WTC11 (cell line): ENCODE measurements at regions not wholly inside any gene's neighbourhood (a gene's known extent, or its start where the extent isn't known, plus 50 kb on each side); places are given as distances from the start of the nearest gene placed in this dataset.

ENCODE experiments used
- ATF1 ChIP-seq: sonication (generic); formaldehyde crosslinking; IDR thresholded peaks from 2 replicates; pipeline ENCODE4 v1.8.1; 2023; ENCODE audit warnings: mild to moderate bottlenecking, moderate library complexity, missing genetic modification reagents
- SP1 ChIP-seq: sonication (generic); formaldehyde crosslinking; conservative IDR thresholded peaks from 2 replicates; pipeline ENCODE4 v1.8.1; 2022; ENCODE audit warnings: missing genetic modification reagents
- TF ChIP-seq, protein P1 (sequence below): sonication (generic); formaldehyde crosslinking; IDR thresholded peaks from 2 replicates; pipeline ENCODE4 v1.8.0; 2022; ENCODE audit warnings: mild to moderate bottlenecking, missing genetic modification reagents

DNA sequence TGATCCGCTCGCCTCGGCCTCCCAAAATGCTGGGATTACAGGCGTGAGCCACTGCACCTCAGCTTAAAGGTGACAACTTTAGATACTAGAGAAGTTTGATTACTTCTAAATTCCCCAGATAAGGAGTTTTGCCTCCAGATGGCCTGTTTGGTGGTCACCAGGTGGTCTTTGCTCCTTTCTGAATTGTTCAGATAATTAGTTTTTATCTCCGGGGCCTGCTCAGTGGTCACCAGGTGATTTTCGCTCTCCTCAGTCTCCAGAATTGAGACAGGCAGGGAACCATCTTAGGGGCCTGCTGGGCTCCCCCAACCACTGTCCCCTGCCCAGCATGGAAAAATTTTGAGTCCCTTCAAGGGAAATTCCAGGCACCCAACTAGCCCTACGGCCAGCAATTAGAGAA is 62.6 kb downstream of the GPR6 start:
- TF ChIP-seq SP1 (no peak), ATF1 (CRISPR knock-in tag) (no peak)
- TF ChIP-seq, protein P1, sequence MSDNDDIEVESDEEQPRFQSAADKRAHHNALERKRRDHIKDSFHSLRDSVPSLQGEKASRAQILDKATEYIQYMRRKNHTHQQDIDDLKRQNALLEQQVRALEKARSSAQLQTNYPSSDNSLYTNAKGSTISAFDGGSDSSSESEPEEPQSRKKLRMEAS (CRISPR knock-in tag): no peak
